ENCODE measurements at regions not wholly inside any gene's neighbourhood (a gene's known extent, or its start where the extent isn't known, plus 50 kb on each side); places are given as distances from the start of the nearest gene placed in this dataset.

DNA sequence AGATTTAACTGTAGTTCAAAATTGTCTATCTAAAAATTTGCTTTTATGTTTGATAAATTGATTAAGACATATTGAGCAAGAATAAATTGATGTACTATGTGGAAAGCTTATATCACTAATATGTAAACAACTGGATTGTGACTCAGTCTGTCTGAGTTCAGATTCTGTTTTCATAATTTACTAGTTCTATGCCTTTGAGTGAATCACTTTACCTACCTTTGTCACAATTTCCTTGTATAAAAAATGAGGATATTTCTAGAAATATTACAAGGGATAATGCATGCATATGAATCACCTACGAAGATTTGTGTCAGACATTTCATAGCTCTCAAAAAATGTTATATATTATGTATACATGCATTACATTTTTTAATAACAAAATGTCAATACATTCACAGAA is 245.1 kb upstream of the ZWINT start:
- TF ChIP-seq, protein P1, sequence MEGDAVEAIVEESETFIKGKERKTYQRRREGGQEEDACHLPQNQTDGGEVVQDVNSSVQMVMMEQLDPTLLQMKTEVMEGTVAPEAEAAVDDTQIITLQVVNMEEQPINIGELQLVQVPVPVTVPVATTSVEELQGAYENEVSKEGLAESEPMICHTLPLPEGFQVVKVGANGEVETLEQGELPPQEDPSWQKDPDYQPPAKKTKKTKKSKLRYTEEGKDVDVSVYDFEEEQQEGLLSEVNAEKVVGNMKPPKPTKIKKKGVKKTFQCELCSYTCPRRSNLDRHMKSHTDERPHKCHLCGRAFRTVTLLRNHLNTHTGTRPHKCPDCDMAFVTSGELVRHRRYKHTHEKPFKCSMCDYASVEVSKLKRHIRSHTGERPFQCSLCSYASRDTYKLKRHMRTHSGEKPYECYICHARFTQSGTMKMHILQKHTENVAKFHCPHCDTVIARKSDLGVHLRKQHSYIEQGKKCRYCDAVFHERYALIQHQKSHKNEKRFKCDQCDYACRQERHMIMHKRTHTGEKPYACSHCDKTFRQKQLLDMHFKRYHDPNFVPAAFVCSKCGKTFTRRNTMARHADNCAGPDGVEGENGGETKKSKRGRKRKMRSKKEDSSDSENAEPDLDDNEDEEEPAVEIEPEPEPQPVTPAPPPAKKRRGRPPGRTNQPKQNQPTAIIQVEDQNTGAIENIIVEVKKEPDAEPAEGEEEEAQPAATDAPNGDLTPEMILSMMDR (IDR thresholded peaks at IDR 0.05) = no peak
- TF ChIP-seq POLR2A (IDR thresholded peaks at IDR 0.05) = no peak

Data from tibial nerve (tissue), 3 donors.